ENCODE measurements at regions not wholly inside any gene's neighbourhood (a gene's known extent, or its start where the extent isn't known, plus 50 kb on each side); places are given as distances from the start of the nearest gene placed in this dataset.

DNA sequence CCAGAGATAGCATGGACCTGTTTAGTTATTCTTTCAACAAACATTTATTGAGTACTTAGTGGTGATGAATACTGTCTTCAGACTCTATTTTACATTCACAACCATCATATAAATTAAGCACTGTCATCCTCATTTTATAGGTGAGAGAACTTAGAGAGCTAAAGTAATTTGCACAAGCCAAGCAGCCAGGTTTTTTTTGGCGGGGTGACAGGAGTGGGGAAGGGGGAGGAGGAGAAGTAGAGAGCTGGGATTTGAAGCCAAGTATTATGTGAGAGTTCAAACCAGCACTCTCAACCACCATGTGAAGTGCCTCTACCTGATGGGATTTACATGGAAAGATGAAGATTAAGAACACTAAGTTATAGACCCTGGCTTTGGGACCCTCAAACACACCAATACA is 547.4 kb upstream of the IL12A start:
- no peaks in the 10 kb centered on the region for H3K36me3 ChIP-seq
- no peak overlapping the region for H3K9ac ChIP-seq (ENCODE audit: low read depth in 2 of 2, low read length in 2 of 2)
- intact Hi-C loops (cut with DNase I), result no loop called here

GRCh38 chr3:159443266-159443665 is 545.4 kb upstream of the IL12A start:
- Histone ChIP-seq H3K27me3 (no peaks in the 10 kb centered on the region), H3K36me3 (no peaks in the 10 kb centered on the region), H3K4me3 (no peak overlapping the region), H3K9ac (ENCODE audit: low read depth in 2 of 2, low read length in 2 of 2) (no peak overlapping the region), H3K27ac (no peak overlapping the region), H3K9me3 (no peaks in the 10 kb centered on the region), H3K4me1 (no peaks in the 10 kb centered on the region)
- no peak for DNase-seq
- intact Hi-C loops (cut with DNase I), result no loop called here
- TF ChIP-seq, protein P1, sequence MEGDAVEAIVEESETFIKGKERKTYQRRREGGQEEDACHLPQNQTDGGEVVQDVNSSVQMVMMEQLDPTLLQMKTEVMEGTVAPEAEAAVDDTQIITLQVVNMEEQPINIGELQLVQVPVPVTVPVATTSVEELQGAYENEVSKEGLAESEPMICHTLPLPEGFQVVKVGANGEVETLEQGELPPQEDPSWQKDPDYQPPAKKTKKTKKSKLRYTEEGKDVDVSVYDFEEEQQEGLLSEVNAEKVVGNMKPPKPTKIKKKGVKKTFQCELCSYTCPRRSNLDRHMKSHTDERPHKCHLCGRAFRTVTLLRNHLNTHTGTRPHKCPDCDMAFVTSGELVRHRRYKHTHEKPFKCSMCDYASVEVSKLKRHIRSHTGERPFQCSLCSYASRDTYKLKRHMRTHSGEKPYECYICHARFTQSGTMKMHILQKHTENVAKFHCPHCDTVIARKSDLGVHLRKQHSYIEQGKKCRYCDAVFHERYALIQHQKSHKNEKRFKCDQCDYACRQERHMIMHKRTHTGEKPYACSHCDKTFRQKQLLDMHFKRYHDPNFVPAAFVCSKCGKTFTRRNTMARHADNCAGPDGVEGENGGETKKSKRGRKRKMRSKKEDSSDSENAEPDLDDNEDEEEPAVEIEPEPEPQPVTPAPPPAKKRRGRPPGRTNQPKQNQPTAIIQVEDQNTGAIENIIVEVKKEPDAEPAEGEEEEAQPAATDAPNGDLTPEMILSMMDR (IDR thresholded peaks at IDR 0.05), result no peak

More for the DNA sequence above, 547.4 kb upstream of the IL12A start:
- Histone ChIP-seq H3K27me3 (no peaks in the 10 kb centered on the region), H3K27ac (no peak overlapping the region), H3K4me1 (no peaks in the 10 kb centered on the region), H3K9me3 (no peaks in the 10 kb centered on the region), H3K4me3 (no peak overlapping the region)
- TF ChIP-seq, protein P1 (IDR thresholded peaks at IDR 0.05), result no peak
- DNase-seq, result no peak

DNA sequence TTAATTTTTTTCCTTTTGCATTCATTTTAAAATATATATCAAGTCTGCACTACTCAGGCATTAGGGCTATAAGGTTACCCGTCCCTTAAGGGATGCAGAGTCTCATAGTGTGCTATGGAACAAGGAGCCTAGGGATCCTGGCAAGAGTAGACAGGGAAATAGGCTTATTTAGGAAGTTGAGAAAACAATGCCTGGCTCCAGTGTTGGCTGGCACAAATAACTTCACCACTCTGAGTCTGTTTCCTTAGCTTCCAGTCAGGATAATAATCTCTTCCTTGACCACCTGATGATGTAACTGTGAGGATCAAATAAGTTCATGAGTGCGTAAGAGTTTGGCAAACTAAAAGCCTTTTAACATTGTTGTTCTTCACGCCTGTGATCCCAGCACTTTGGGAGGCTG is 540.8 kb upstream of the IL12A start:
- H3K27me3 ChIP-seq, result no peaks in the 10 kb centered on the region
- no peaks in the 10 kb centered on the region for H3K36me3 ChIP-seq
- no peak overlapping the region for H3K4me3 ChIP-seq
- no peaks in the 10 kb centered on the region for H3K9me3 ChIP-seq
- H3K27ac ChIP-seq, result no peak overlapping the region
- H3K4me1 ChIP-seq, result no peaks in the 10 kb centered on the region
- no peak overlapping the region for H3K9ac ChIP-seq (ENCODE audit: low read depth in 2 of 2, low read length in 2 of 2)
- no peak for DNase-seq
- intact Hi-C loops (cut with DNase I), result no loop called here
- TF ChIP-seq, protein P1 (IDR thresholded peaks at IDR 0.05), result no peak

DNA sequence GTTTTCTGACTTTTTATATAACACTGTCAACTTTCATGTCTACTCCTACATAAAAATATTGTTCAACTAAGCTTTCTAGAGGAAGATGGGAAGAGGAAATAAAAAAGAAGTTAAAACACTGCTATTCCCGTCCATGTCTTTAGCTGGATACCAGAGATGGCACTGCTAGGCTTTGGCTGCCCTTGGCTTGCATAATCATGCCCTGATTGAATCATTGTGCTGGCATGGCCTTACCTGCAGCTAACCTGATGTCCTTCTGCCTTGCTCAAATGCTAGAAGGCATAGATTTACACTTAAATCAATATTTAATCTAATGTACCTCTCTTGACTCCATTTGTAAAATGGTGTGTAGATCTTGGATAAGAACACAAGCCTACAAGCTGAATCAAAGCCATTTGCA is 539.7 kb upstream of the IL12A start:
- Histone ChIP-seq H3K9ac (ENCODE audit: low read depth in 2 of 2, low read length in 2 of 2) (no peak overlapping the region), H3K27ac (no peak overlapping the region), H3K36me3 (no peaks in the 10 kb centered on the region), H3K9me3 (no peaks in the 10 kb centered on the region), H3K4me1 (no peaks in the 10 kb centered on the region), H3K4me3 (no peak overlapping the region), H3K27me3 (no peaks in the 10 kb centered on the region)
- TF ChIP-seq, protein P1 (IDR thresholded peaks at IDR 0.05), result no peak
- no peak for DNase-seq
- intact Hi-C loops (cut with DNase I), result no loop called here

GRCh38 chr3:159451067-159451466 is 537.6 kb upstream of the IL12A start:
- no peaks in the 10 kb centered on the region for H3K36me3 ChIP-seq
- intact Hi-C loops (cut with DNase I), result no loop called here

More at GRCh38 chr3:159451067-159451466, 537.6 kb upstream of the IL12A start:
- no peak overlapping the region for H3K4me3 ChIP-seq
- H3K9me3 ChIP-seq, result no peaks in the 10 kb centered on the region
- TF ChIP-seq, protein P1 (IDR thresholded peaks at IDR 0.05), result no peak
- no peaks in the 10 kb centered on the region for H3K27me3 ChIP-seq
- no peaks in the 10 kb centered on the region for H3K4me1 ChIP-seq
- DNase-seq, result no peak
- H3K9ac ChIP-seq (ENCODE audit: low read depth in 2 of 2, low read length in 2 of 2), result no peak overlapping the region
- no peak overlapping the region for H3K27ac ChIP-seq

Data from colonic mucosa (tissue), 4 donors.